K562 (cell line): ENCODE measurements at regions not wholly inside any gene's neighbourhood (a gene's known extent, or its start where the extent isn't known, plus 50 kb on each side); places are given as distances from the start of the nearest gene placed in this dataset.

Experiments used
- ATAC-seq: fragments of 200-7000 bp; cut with Tn5 transposase; 3 replicates; pipeline ENCODE4 v1.9.1; 2020; ENCODE audit warnings: moderate library complexity
- BruUV-seq: library from RNA; stranded (reverse); fragments of 400-500 nt; replicated peaks from 2 replicates; lab custom pipeline; 2021; lab: Mats Ljungman, UMichigan
- CTCF ChIA-PET: fragments of 300-600 bp; formaldehyde crosslinking; extraction: SDS; loops from one replicate; lab custom pipeline; 2021; ENCODE audit warnings: low intra/inter-chr PET ratio; lab: Yijun Ruan, JAX
- POLR2A ChIA-PET: fragments of 300-600, 350-650 bp; sonication (Branson Sonifier 250); formaldehyde crosslinking; extraction: SDS; loops from one replicate; lab custom pipeline; 2021; ENCODE audit warnings: antibody characterized with exemption, inconsistent platforms; lab: Yijun Ruan, JAX
- DNase-seq, 4 experiments: peaks; one replicate each; pipeline versions ENCODE4 v3.0.0 to v3.0.0-alpha.2; 2011 to 2018; ENCODE audit warnings: low spot score in 3 of 4, mixed read lengths in 3 of 4; ENCODE audit errors: extremely low read depth in 1 of 4
- FAIRE-seq: peaks from 2 replicates; lab custom pipeline; 2011; peaks lifted over from hg19 to GRCh38; lab: Jason Lieb, UNC
- H2AFZ ChIP-seq: 2 replicates; pipeline ENCODE4 v1.6.0; 2011; ENCODE audit warnings: low read depth, low read length, control low read depth, inconsistent platforms
- H3K27ac ChIP-seq: fragments of 200-600 bp; 3 replicates; pipeline ENCODE4 v1.8.0; 2011; ENCODE audit warnings: low read depth, mild to moderate bottlenecking, control low read depth, inconsistent platforms, low read length, moderate library complexity, mixed read lengths; ENCODE audit errors: extremely low read depth
- H3K27me3 ChIP-seq, 2 experiments: fragments of 300-600 bp in 1 of 2; 2 replicates in 1 of 2; 3 replicates in 1 of 2; pipeline versions ENCODE4 v1.6.0 to v1.8.0; 2011; ENCODE audit warnings: inconsistent platforms in 2 of 2, low read length in 2 of 2, mild to moderate bottlenecking in 1 of 2, mixed read lengths in 1 of 2, moderate library complexity in 1 of 2; ENCODE audit not compliant: control insufficient read depth in 2 of 2, insufficient read depth in 2 of 2
- H3K36me3 ChIP-seq: fragments of 300-600 bp; 3 replicates; pipeline ENCODE4 v1.8.0; 2011; ENCODE audit warnings: mild to moderate bottlenecking, low read length, inconsistent platforms; ENCODE audit not compliant: control insufficient read depth, insufficient read depth
- H3K4me1 ChIP-seq, 2 experiments: fragments of 200-600 bp in 1 of 2; replicated peaks in 1 of 2; 2 replicates in 1 of 2; 3 replicates in 1 of 2; pipeline versions ENCODE4 v1.5.1 to v1.8.0; 2011; ENCODE audit warnings: inconsistent platforms in 2 of 2, low read length in 2 of 2, mild to moderate bottlenecking in 1 of 2, mixed read lengths in 1 of 2, moderate library complexity in 1 of 2; ENCODE audit not compliant: control insufficient read depth in 2 of 2, insufficient read depth in 2 of 2
- H3K4me2 ChIP-seq: 2 replicates; pipeline ENCODE4 v1.6.1; 2011; ENCODE audit warnings: low read length, control low read depth, inconsistent platforms, mixed read lengths; ENCODE audit not compliant: insufficient read depth
- H3K4me3 ChIP-seq: fragments of 200-600 bp; sonication (generic), shearing (Covaris generic); 2 replicates; pipeline ENCODE4 v1.5.1; 2016; ENCODE audit warnings: control low read depth, inconsistent platforms
- H3K79me2 ChIP-seq: fragments of 200-600 bp; 3 replicates; pipeline ENCODE4 v1.8.0; 2011; ENCODE audit warnings: low read length, inconsistent platforms; ENCODE audit not compliant: control insufficient read depth, insufficient read depth
- H3K9ac ChIP-seq, 2 experiments: 2 replicates each; pipeline versions ENCODE4 v1.6.0 to v1.6.1; 2011; ENCODE audit warnings: low read depth in 2 of 2, low read length in 2 of 2, control low read depth in 1 of 2, inconsistent platforms in 1 of 2, mild to moderate bottlenecking in 1 of 2, mixed read lengths in 1 of 2; ENCODE audit not compliant: insufficient read depth in 1 of 2
- H3K9me1 ChIP-seq: one replicate; pipeline ENCODE4 v1.6.0; 2011; ENCODE audit warnings: inconsistent platforms, mild to moderate bottlenecking, low read length, moderate library complexity; ENCODE audit not compliant: control insufficient read depth, insufficient read depth
- H3K9me3 ChIP-seq: replicated peaks from 2 replicates; pipeline ENCODE4 v1.5.1; 2011; ENCODE audit warnings: low read depth, low read length, inconsistent platforms; ENCODE audit not compliant: control insufficient read depth, insufficient read depth
- H4K20me1 ChIP-seq: replicated peaks from 2 replicates; pipeline ENCODE4 v1.6.1; 2011; ENCODE audit warnings: low read length, inconsistent platforms, mixed read lengths; ENCODE audit not compliant: control insufficient read depth, insufficient read depth
- ARNT ChIP-seq, 2 experiments: fragments of 450-650 bp; IDR thresholded peaks; 2 replicates each; pipeline ENCODE4 v1.6.1; 2016; ENCODE audit warnings: mild to moderate bottlenecking in 1 of 2
- ATF3 ChIP-seq, 2 experiments: fragments of 450-650 bp in 1 of 2; sonication (generic) in 1 of 2; formaldehyde crosslinking in 1 of 2; IDR thresholded peaks in 1 of 2; conservative IDR thresholded peaks in 1 of 2; 2 replicates each; pipeline versions ENCODE4 v1.6.1 to v1.8.1; 2016 to 2023; ENCODE audit warnings: mild to moderate bottlenecking in 2 of 2, moderate library complexity in 2 of 2, inconsistent platforms in 1 of 2, missing genetic modification reagents in 1 of 2
- JUNB ChIP-seq: fragments of 450-650 bp; formaldehyde crosslinking; conservative IDR thresholded peaks from 2 replicates; pipeline ENCODE4 v1.4.0; 2020; ENCODE audit warnings: mild to moderate bottlenecking
- MED1 ChIP-seq: sonication (generic); formaldehyde crosslinking; IDR thresholded peaks from 2 replicates; pipeline ENCODE4 v1.8.1; 2023; ENCODE audit warnings: missing genetic modification reagents, borderline replicate concordance
- MEIS2 ChIP-seq: fragments of 450-650 bp; IDR thresholded peaks from 2 replicates; pipeline ENCODE4 v1.6.1; 2014; ENCODE audit warnings: mild to moderate bottlenecking; ENCODE audit not compliant: partially characterized antibody
- MLLT1 ChIP-seq, 2 experiments: fragments of 450-650 bp; IDR thresholded peaks; 2 replicates each; pipeline ENCODE4 v1.6.1; 2016
- NCOR1 ChIP-seq: fragments of 450-650 bp; IDR thresholded peaks from 2 replicates; pipeline ENCODE4 v1.6.1; 2016; ENCODE audit warnings: mild to moderate bottlenecking, moderate library complexity
- PRMT5 ChIP-seq: sonication (generic); formaldehyde crosslinking; IDR thresholded peaks from 2 replicates; pipeline ENCODE4 v1.5.0; 2020; ENCODE audit warnings: missing genetic modification reagents
- RBM25 ChIP-seq: fragments of 200-400 bp; formaldehyde crosslinking; IDR thresholded peaks from 2 replicates; pipeline ENCODE4 v1.6.1; 2018; ENCODE audit warnings: low read length, low read depth, moderate library complexity; ENCODE audit not compliant: severe bottlenecking
- STAT5B ChIP-seq: fragments of 250-450 bp; sonication (Bioruptor Pico); IDR thresholded peaks from 2 replicates; pipeline ENCODE4 v1.8.0; 2021; ENCODE audit warnings: mild to moderate bottlenecking, inconsistent platforms
- TAL1 ChIP-seq: fragments of 450-650 bp; IDR thresholded peaks from 2 replicates; pipeline ENCODE4 v1.6.1; 2016; ENCODE audit warnings: mild to moderate bottlenecking
- XRCC5 ChIP-seq: fragments of 200-400 bp; formaldehyde crosslinking; IDR thresholded peaks from 2 replicates; pipeline ENCODE4 v1.6.1; 2017; ENCODE audit warnings: low read depth, mild to moderate bottlenecking, low read length
- ZNF76 ChIP-seq: fragments of 250-450 bp; sonication (Bioruptor Pico); IDR thresholded peaks from 2 replicates; pipeline ENCODE4 v1.4.0; 2020; ENCODE audit warnings: mild to moderate bottlenecking, moderate library complexity, borderline replicate concordance
- WGBS: fragments of 100-300 bp; shearing (Covaris generic); methylation state at CpG from one replicate; pipeline ENCODE4 v1.1.6; 2016; ENCODE audit warnings: low coverage, mixed read lengths; ENCODE audit not compliant: insufficient coverage; ENCODE audit errors: missing lambda C conversion rate; 5-methylcytosine and 5-hydroxymethylcytosine counted together
- in situ Hi-C: fragments of 300-500 bp; cut with MboI; formaldehyde crosslinking; loops from 4 replicates; pipeline ENCODE4 v1.15.0; 2018; ENCODE audit warnings: inconsistent platforms, mixed read lengths
- intact Hi-C: fragments of 100-400 bp; cut with micrococcal nuclease; formaldehyde crosslinking; loops from 2 replicates; pipeline ENCODE4 v1.14.2; 2022

- TF ChIP-seq RBM25 = no peak
- no peak for TF ChIP-seq XRCC5
- no peak for TF ChIP-seq JUNB (CRISPR knock-in tag)
Observed at GRCh38 chr15:31160740-31161495, 59.4 kb upstream of the TRPM1 start (continued).

GRCh38 chr15:31161951-31162350 lies 60.4 kb upstream of the TRPM1 start:
- Histone ChIP-seq H2AFZ (no peak overlapping the region), H3K27ac (no peak overlapping the region), H3K4me3 (no peak overlapping the region), H3K36me3 (no peaks in the 10 kb centered on the region), H3K4me1 (peaks cover 0 to 11% of the 10 kb centered on the region in 2 experiments; a peak in 2 of 5 replicates), H3K4me2 (no peak overlapping the region), H3K9me1 (peaks cover 3% of the 10 kb centered on the region), H4K20me1 (no peaks in the 10 kb centered on the region), H3K79me2 (no peaks in the 10 kb centered on the region), H3K27me3 (peaks cover 16 to 42% of the 10 kb centered on the region in 2 experiments; a peak in 3 of 5 replicates), H3K9ac (no peak overlapping the region), H3K9me3 (no peaks in the 10 kb centered on the region)
- peak; percentile 49; the same call in 2 of the 3 replicates for ATAC-seq
- BruUV-seq = no TSS peak
- WGBS = 1% methylated on average over 7 of the region's 7 CpGs
- DNase-seq = peak in 3 of 4 experiments; percentile 20 to 46 (median 39)
- in situ Hi-C loops = no loop called here
- CTCF ChIA-PET = no interaction called here
- POLR2A ChIA-PET = interaction anchor here (1.0 kb wide), 1 partner anchor 9 kb away, joined by 3 read pairs; no protein-coding TSS in a partner anchor
- FAIRE-seq = no peak
- intact Hi-C loops = no loop called here
- no peak for TF ChIP-seq MED1 (CRISPR knock-in tag)
- TF ChIP-seq NCOR1 = peak; percentile 40; the same call in 1 of the 2 replicates
- TF ChIP-seq ATF3 (IDR thresholded peaks at IDR 0.05) = no peak
- no peak for TF ChIP-seq ATF3 (CRISPR knock-in tag; conservative IDR thresholded peaks at IDR 0.05)
- no peak for TF ChIP-seq STAT5B (CRISPR knock-in tag)
- no peak for TF ChIP-seq MLLT1 (IDR thresholded peaks at IDR 0.05)
- TF ChIP-seq MEIS2 = peak; percentile 15
- no peak for TF ChIP-seq PRMT5 (CRISPR knock-in tag)
- TF ChIP-seq ARNT (IDR thresholded peaks at IDR 0.05) = no peak
- peak; percentile 67 for TF ChIP-seq TAL1
- TF ChIP-seq ZNF76 (CRISPR knock-in tag) = no peak
